HG02798 (cell line): ENCODE measurements at regions not wholly inside any gene's neighbourhood (a gene's known extent, or its start where the extent isn't known, plus 50 kb on each side); places are given as distances from the start of the nearest gene placed in this dataset.

Experiments
- ATAC-seq: cut with Tn5 transposase; IDR thresholded peaks from one replicate; pipeline ENCODE4 v1.9.1; 2021; ENCODE audit warnings: mild to moderate bottlenecking; ENCODE audit not compliant: unreplicated experiment, poor library complexity

- no peak for ATAC-seq
Observed at GRCh38 chr9:99427260-99427659, 205.2 kb downstream of the SEC61B start.

DNA sequence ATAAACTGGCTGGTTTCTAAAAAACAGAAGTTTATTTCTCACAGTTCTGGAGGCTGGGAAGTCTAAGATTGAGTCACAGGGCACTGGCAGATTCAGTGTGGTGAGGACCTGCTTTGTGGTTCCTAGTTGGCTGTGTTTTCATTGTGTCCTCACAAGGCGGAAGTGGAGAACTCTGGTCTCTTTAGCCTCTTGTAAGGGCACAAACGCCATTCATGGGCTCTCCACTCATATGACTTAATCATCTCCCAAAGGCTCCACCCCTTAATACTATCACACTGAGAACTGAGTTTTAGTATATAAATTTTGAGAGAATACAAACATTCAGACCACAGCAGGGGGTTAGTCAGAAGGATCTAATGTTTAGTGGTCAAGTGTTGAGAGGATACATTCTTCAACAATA, 208.2 kb downstream of the SEC61B start:
- no peak for ATAC-seq

GRCh38 chr9:99431103-99431502, 209.0 kb downstream of the SEC61B start:
- ATAC-seq = no peak

DNA sequence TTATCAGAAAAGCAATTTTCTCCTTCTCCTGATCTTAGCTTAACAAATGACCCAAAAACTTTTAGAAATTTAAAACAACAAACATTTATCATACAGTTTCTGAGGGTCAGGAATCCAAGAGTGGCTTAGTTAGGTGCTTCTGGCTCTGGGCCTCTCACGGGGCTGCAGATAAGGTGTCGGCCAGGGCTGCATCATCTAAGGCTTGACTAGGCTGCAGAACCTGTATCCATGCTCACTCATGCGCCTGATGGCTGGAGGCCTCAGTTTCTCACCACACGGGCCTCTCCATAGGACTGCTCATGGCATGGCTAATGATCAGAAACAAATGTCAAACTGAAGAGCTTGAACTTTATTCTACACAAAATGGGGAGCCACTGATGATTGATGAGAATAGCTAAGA, 210.0 kb downstream of the SEC61B start:
- no peak for ATAC-seq

DNA sequence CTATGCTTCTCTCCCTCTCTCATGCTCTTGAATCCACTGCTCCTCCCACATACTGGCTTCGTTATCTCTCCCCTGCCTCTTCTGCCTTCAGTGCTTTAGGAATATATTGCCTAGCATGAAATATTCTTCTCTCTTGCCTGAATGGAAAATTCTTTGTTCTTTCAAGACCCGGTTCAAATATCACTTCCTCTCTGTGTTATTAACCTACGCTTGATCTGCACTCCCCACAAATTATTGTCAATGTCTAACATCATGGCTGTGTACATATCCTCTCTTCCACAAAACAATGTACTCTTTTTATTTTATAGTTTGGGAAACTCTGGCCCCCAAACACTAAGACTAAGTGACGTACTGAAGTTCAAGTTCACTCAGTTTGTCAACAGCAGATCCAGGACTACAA, 211.0 kb downstream of the SEC61B start:
- ATAC-seq = no peak

DNA sequence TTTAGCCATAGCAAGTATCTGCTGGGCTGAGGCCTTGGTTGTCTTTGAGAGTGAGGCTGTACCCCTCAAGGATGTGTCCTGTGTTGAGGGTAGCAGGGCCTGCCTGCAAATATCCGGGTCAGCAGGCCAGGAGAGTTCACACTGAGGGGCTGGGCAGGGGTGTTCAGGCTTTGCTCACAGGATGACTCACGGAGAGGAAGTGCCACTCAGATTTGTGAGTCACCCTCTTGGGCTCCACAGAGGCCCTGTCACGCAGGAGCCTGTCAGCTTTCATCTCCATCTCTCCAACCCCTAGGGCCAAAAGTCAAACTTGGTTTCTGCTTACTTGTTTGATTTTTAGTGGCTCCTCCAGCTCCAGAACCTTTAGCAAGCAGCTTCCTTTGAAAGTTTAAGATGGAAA, 211.5 kb downstream of the SEC61B start:
- peak; percentile 97 for ATAC-seq

DNA sequence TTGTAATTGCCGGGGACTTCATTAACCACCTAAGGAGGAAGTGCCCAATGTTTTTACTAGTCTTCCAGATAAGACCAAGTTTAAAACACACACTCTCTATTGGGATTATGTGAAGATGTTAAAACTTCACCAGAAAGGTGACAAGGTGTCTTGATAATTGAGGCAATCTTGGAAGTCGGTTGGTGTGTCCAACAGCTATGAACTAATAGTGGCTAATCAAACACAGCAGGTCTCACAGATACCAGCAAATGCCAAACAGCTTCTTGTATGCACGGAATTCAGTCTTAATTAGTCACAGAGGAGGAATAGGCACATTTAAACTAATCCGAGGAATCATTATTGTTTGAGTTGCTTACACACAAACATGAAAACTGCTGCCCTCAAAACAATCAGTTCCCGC, 214.5 kb downstream of the SEC61B start:
- ATAC-seq = no peak

- ATAC-seq = no peak
Observed at GRCh38 chr9:99437145-99437544, 215.1 kb downstream of the SEC61B start.

GRCh38 chr9:99438596-99438995, 216.5 kb downstream of the SEC61B start:
- ATAC-seq = no peak

DNA sequence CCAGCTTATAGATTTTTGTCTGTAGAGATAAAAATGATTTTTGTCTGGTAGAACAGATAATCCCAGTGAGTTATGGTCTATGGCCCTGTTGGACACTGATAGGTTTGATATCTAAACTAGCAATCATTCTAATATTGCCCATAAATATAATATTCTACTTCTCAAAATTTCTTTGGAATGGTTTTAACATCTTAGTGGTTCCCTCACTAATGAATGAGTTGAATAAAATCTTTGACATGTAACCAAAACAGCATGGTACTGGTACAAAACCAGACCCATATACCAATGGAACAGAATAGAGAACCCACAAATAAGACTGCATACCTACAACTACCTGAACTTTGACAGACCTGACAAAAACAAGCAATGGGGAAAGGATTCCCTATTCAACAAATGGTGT, 219.7 kb downstream of the SEC61B start:
- ATAC-seq = no peak

- no peak for ATAC-seq
Observed at GRCh38 chr9:99445371-99445891, 223.3 kb downstream of the SEC61B start.

GRCh38 chr9:99445920-99446319, 223.8 kb downstream of the SEC61B start:
- no peak for ATAC-seq

- no peak for ATAC-seq
Observed at GRCh38 chr9:99447951-99448350, 225.9 kb downstream of the SEC61B start.

GRCh38 chr9:99449726-99450125, 227.6 kb downstream of the SEC61B start:
- no peak for ATAC-seq

GRCh38 chr9:99451112-99451606, 229.1 kb downstream of the SEC61B start:
- no peak for ATAC-seq

- no peak for ATAC-seq
Observed at GRCh38 chr9:99457406-99457805, 235.3 kb downstream of the SEC61B start.

DNA sequence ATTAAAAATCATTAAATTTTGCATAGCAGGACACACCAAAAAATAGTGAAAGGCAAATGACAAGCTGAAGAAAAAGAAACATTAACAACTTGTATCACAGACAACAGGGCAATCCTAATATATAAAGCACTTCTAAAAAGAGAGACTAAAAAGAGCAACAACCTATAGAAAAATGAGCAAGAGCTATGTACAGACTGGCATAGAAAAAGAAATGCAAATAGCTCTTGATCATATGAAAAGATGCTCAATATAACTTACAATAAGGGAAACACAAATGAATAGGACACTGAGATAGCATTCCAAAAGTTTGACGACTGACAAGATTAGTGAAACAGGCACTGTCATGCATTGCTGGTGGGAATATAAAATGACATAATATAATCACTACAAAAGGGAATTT, 235.9 kb downstream of the SEC61B start:
- no peak for ATAC-seq

DNA sequence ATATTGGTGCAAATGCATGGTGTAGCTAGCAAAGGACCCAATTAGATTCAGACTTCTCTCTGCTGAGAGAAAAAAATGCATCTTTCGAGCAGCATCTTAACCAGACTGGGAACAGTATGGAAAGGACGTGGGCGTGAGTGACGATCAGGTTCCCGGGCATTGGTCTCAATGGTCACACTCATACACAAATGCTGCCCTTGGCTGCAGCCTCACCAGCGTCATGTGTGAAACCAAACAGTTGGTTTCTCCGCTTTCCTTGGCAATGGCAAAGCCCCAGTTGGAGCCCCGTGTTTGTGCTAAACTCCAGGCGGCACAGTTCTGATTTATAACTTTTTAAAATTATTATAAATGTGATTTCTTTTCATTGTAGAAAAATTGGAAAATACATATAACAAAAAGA, 237.8 kb downstream of the SEC61B start:
- ATAC-seq = no peak

DNA sequence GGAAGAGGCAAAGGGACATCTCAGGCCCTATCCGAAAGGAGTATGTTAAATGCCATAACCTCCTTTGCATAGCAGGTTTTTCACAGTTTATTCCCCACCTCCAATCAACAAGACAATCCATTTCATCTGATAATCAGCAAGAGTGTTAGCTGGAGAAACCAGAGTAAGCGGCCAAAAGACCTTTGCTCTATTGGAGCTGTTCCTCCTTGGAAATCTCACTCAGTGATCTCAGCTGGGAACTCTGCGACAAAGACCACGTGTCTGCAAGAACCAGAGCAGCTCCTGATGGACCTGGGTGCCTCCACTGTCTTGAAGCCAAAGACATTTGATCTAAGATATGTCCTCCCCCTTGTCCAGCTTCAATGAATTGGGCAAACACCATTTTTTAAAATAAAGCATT, 241.0 kb downstream of the SEC61B start:
- no peak for ATAC-seq

DNA sequence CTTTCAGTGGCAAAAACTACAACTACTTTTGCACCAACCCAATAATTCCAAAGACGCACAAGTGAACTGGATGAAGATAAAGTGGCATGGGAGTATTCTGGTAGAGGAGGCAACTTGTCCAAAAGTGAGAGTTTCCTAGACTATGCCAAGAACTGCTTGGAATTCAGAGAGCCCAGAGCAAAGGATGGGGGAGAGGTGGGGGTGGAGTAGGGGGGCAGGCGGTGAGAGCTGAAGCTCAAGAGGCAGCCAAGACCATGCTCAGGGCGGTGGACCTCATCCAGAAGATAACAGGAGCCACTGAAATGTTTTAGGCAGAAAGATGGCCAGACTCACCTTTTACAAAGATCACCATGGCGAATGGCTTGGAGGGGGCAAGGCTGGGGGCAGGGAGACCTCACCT, 242.5 kb downstream of the SEC61B start:
- ATAC-seq = no peak

GRCh38 chr9:99465231-99465907, 243.3 kb downstream of the SEC61B start:
- no peak for ATAC-seq

- ATAC-seq = no peak
Observed at GRCh38 chr9:99466104-99466503, 244.0 kb downstream of the SEC61B start.
